Endothelial cell of umbilical vein (primary cell): ENCODE measurements at regions not wholly inside any gene's neighbourhood (a gene's known extent, or its start where the extent isn't known, plus 50 kb on each side); places are given as distances from the start of the nearest gene placed in this dataset.

Source experiments
- TF ChIP-seq, protein P1 (sequence below), 2 donors: IDR thresholded peaks; 1 replicate in 1 of 2; 2 replicates in 1 of 2; pipeline ENCODE4 v1.5.1; 2011; ENCODE audit warnings: low read length in 2 of 2, mild to moderate bottlenecking in 2 of 2, moderate library complexity in 2 of 2, control low read depth in 1 of 2, inconsistent platforms in 1 of 2, low read depth in 1 of 2; ENCODE audit not compliant: insufficient read depth in 1 of 2; ENCODE audit errors: extremely low read depth in 1 of 2
- TF ChIP-seq, protein P2 (sequence below): IDR thresholded peaks from 2 replicates; pipeline ENCODE4 v1.6.1; 2011; ENCODE audit not compliant: insufficient read depth, insufficient read length

DNA sequence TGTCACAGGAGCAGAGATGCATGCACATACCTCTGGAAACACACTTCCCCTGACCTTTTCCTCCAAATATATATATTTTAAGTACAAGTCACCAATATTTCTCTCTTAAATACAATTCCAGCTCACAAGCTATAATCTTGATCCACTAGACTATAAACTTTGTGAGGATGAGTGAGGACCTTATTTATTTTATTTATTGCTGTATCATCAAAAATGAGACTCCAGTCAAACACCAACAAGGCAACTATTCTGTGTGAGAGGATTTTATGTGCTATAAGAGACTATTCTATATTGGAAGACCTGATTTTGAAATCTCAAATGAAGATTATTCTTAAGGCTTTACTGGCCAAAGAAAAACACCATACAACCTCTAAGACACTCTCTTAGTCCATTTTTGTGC is 1352.2 kb downstream of the SUCLG1 start:
- TF ChIP-seq, protein P1, sequence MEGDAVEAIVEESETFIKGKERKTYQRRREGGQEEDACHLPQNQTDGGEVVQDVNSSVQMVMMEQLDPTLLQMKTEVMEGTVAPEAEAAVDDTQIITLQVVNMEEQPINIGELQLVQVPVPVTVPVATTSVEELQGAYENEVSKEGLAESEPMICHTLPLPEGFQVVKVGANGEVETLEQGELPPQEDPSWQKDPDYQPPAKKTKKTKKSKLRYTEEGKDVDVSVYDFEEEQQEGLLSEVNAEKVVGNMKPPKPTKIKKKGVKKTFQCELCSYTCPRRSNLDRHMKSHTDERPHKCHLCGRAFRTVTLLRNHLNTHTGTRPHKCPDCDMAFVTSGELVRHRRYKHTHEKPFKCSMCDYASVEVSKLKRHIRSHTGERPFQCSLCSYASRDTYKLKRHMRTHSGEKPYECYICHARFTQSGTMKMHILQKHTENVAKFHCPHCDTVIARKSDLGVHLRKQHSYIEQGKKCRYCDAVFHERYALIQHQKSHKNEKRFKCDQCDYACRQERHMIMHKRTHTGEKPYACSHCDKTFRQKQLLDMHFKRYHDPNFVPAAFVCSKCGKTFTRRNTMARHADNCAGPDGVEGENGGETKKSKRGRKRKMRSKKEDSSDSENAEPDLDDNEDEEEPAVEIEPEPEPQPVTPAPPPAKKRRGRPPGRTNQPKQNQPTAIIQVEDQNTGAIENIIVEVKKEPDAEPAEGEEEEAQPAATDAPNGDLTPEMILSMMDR (IDR thresholded peaks at IDR 0.05; ENCODE audit: extremely low read depth in 1 of 2, insufficient read depth in 1 of 2, low read depth in 1 of 2, low read length in 2 of 2), result no peak
- TF ChIP-seq, protein P2, sequence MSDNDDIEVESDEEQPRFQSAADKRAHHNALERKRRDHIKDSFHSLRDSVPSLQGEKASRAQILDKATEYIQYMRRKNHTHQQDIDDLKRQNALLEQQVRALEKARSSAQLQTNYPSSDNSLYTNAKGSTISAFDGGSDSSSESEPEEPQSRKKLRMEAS, result no peak
